Fibroblast of mammary gland (primary cell): ENCODE measurements at regions not wholly inside any gene's neighbourhood (a gene's known extent, or its start where the extent isn't known, plus 50 kb on each side); places are given as distances from the start of the nearest gene placed in this dataset.

Experiments used
- DNase-seq: peaks from one replicate; pipeline ENCODE4 v3.0.0-alpha.2; 2010; ENCODE audit warnings: low read depth
- H3K4me3 ChIP-seq: 2 replicates; pipeline ENCODE4 v1.5.1; 2011; ENCODE audit warnings: low read depth, mild to moderate bottlenecking, low read length, moderate library complexity; ENCODE audit not compliant: control insufficient read depth
- TF ChIP-seq, protein P1 (sequence below): conservative IDR thresholded peaks from 2 replicates; pipeline ENCODE4 v1.5.1; 2011; ENCODE audit warnings: low read depth, low read length, inconsistent platforms; ENCODE audit not compliant: control insufficient read depth, insufficient read depth

GRCh38 chr6:155832596-155832995 is 377.0 kb upstream of the NOX3 start:
- no peak overlapping the region for H3K4me3 ChIP-seq
- DNase-seq: peak; percentile 2

GRCh38 chr6:155830531-155830930 is 374.9 kb upstream of the NOX3 start:
- TF ChIP-seq, protein P1, sequence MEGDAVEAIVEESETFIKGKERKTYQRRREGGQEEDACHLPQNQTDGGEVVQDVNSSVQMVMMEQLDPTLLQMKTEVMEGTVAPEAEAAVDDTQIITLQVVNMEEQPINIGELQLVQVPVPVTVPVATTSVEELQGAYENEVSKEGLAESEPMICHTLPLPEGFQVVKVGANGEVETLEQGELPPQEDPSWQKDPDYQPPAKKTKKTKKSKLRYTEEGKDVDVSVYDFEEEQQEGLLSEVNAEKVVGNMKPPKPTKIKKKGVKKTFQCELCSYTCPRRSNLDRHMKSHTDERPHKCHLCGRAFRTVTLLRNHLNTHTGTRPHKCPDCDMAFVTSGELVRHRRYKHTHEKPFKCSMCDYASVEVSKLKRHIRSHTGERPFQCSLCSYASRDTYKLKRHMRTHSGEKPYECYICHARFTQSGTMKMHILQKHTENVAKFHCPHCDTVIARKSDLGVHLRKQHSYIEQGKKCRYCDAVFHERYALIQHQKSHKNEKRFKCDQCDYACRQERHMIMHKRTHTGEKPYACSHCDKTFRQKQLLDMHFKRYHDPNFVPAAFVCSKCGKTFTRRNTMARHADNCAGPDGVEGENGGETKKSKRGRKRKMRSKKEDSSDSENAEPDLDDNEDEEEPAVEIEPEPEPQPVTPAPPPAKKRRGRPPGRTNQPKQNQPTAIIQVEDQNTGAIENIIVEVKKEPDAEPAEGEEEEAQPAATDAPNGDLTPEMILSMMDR: no peak
- DNase-seq: no peak
- no peak overlapping the region for H3K4me3 ChIP-seq

More at GRCh38 chr6:155832596-155832995, 377.0 kb upstream of the NOX3 start:
- TF ChIP-seq, protein P1: no peak

DNA sequence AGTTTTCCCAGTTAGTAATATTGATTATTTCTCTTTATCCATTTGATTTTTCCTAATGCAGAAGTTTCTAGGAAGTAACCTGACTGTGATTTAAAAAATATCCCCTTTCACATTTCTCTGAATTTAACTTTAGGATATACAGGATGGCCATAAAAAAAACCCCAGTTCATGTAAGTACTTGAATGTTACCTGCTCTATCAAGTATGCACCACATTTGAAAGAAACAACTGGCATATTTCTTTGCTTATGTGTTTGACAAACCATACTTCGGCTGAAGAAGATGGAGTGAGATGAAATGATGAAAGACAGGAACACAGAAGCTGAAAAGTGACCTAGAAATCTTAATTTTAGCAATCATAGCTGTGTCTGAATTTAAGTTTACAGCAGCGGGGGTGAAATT is 374.0 kb upstream of the NOX3 start:
- no peak for DNase-seq
- H3K4me3 ChIP-seq: no peak overlapping the region
- TF ChIP-seq, protein P1: no peak

- TF ChIP-seq, protein P1: no peak
- no peak for DNase-seq
Measured at GRCh38 chr6:155828989-155829388, 373.4 kb upstream of the NOX3 start.

GRCh38 chr6:155818698-155819097 is 363.1 kb upstream of the NOX3 start:
- TF ChIP-seq, protein P1: no peak

More at GRCh38 chr6:155828989-155829388, 373.4 kb upstream of the NOX3 start:
- H3K4me3 ChIP-seq: no peak overlapping the region

DNA sequence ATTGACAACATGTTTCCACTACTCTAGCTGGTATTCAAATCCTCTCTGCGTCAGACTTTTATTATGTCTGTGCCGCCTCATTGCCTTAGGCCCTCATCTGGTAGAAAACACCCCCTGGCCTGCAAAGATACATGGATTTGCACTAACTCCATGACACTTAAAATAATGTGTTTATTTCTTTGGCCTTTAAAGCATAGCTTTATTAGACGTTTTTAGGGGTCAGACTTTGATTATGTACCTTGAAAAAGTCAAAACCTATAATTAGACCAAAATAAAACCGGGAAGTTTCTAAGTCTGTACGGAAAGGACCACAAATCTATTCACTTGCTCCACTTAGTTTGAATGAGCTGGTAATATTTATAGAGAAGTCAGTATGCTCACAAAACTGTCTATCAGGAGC is 357.9 kb upstream of the NOX3 start:
- DNase-seq: no peak
- TF ChIP-seq, protein P1: no peak
- no peak overlapping the region for H3K4me3 ChIP-seq

More at GRCh38 chr6:155818698-155819097, 363.1 kb upstream of the NOX3 start:
- DNase-seq: no peak
- H3K4me3 ChIP-seq: no peak overlapping the region

GRCh38 chr6:155807243-155807642 is 351.6 kb upstream of the NOX3 start:
- no peak overlapping the region for H3K4me3 ChIP-seq
- DNase-seq: no peak
- TF ChIP-seq, protein P1: no peak
